Lung (tissue), 11 donors: ENCODE measurements at regions not wholly inside any gene's neighbourhood (a gene's known extent, or its start where the extent isn't known, plus 50 kb on each side); places are given as distances from the start of the nearest gene placed in this dataset.

Source experiments
- ATAC-seq: fragments of 200-7000 bp; cut with Tn5 transposase; one replicate; pipeline ENCODE4 v1.9.1; 2020; ENCODE audit warnings: moderate number of reproducible peaks; ENCODE audit not compliant: insufficient read depth, low FRiP score
- DNase-seq, 3 donors: peaks; one replicate each; pipeline ENCODE4 v3.0.0-alpha.2; 2013 to 2017
- H3K27ac ChIP-seq, 2 donors: one replicate each; pipeline ENCODE4 v1.5.1; 2013; ENCODE audit warnings: mild to moderate bottlenecking in 2 of 2, moderate library complexity in 2 of 2, control low read depth in 1 of 2, inconsistent platforms in 1 of 2, low read depth in 1 of 2, low read length in 1 of 2
- H3K27me3 ChIP-seq, 3 donors: one replicate each; pipeline ENCODE4 v1.5.1; 2013; ENCODE audit warnings: low read length in 2 of 3; ENCODE audit not compliant: control insufficient read depth in 3 of 3, insufficient read depth in 3 of 3
- H3K36me3 ChIP-seq, 4 donors: one replicate each; pipeline ENCODE4 v1.5.1; 2013; ENCODE audit warnings: low read length in 4 of 4, mild to moderate bottlenecking in 1 of 4, moderate library complexity in 1 of 4; ENCODE audit not compliant: control insufficient read depth in 4 of 4, insufficient read depth in 4 of 4
- H3K4me1 ChIP-seq, 5 donors: one replicate each; pipeline ENCODE4 v1.5.1; 2013; ENCODE audit warnings: low read length in 5 of 5, mild to moderate bottlenecking in 2 of 5, moderate library complexity in 1 of 5; ENCODE audit not compliant: control insufficient read depth in 5 of 5, insufficient read depth in 5 of 5
- H3K4me3 ChIP-seq: one replicate; pipeline ENCODE4 v1.5.1; 2013; ENCODE audit warnings: mild to moderate bottlenecking, control low read depth, moderate library complexity
- H3K9ac ChIP-seq, 2 donors: one replicate each; pipeline ENCODE4 v1.5.1; 2013; ENCODE audit warnings: low read length in 2 of 2, control low read depth in 1 of 2; ENCODE audit not compliant: insufficient read depth in 1 of 2
- H3K9me3 ChIP-seq, 4 donors: one replicate each; pipeline ENCODE4 v1.5.1; 2013; ENCODE audit warnings: low read length in 3 of 4, mild to moderate bottlenecking in 1 of 4, moderate library complexity in 1 of 4; ENCODE audit not compliant: control insufficient read depth in 4 of 4, insufficient read depth in 3 of 4
- WGBS, 2 donors: extraction: QIAGEN DNeasy Blood & Tissue Kit; methylation state at CpG; one replicate each; pipeline ENCODE4 v1.1.7; 2013; 5-methylcytosine and 5-hydroxymethylcytosine counted together
- TF ChIP-seq, protein P1 (sequence below): IDR thresholded peaks from 2 replicates; pipeline ENCODE4 v1.5.1; 2012; ENCODE audit warnings: mild to moderate bottlenecking; ENCODE audit errors: control extremely low read depth, extremely low read depth
- donor health status: control.
- donor health status: control.
- donor health status: Bipolar disorder and iron deficiency.
- donor health status: healthy.
- donor health status: DM: yes; HTN: yes; CAD: no.

GRCh38 chr9:20276762-20277161 is 345.5 kb downstream of the MLLT3 start:
- no peaks in the 10 kb centered on the region for H3K36me3 ChIP-seq
- TF ChIP-seq, protein P1, sequence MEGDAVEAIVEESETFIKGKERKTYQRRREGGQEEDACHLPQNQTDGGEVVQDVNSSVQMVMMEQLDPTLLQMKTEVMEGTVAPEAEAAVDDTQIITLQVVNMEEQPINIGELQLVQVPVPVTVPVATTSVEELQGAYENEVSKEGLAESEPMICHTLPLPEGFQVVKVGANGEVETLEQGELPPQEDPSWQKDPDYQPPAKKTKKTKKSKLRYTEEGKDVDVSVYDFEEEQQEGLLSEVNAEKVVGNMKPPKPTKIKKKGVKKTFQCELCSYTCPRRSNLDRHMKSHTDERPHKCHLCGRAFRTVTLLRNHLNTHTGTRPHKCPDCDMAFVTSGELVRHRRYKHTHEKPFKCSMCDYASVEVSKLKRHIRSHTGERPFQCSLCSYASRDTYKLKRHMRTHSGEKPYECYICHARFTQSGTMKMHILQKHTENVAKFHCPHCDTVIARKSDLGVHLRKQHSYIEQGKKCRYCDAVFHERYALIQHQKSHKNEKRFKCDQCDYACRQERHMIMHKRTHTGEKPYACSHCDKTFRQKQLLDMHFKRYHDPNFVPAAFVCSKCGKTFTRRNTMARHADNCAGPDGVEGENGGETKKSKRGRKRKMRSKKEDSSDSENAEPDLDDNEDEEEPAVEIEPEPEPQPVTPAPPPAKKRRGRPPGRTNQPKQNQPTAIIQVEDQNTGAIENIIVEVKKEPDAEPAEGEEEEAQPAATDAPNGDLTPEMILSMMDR: no peak
- H3K9me3 ChIP-seq: peaks cover 0 to 12% (median 4%) of the 10 kb centered on the region in 4 donors
- no peak for ATAC-seq
- no peak overlapping the region for H3K27ac ChIP-seq
- 92 to 97% methylated on average over 2 of the region's 2 CpGs for WGBS, 2 donors
- no peaks in the 10 kb centered on the region for H3K4me1 ChIP-seq
- no peak overlapping the region for H3K9ac ChIP-seq
- DNase-seq: no peak
- H3K4me3 ChIP-seq: no peak overlapping the region
- H3K27me3 ChIP-seq: no peaks in the 10 kb centered on the region

DNA sequence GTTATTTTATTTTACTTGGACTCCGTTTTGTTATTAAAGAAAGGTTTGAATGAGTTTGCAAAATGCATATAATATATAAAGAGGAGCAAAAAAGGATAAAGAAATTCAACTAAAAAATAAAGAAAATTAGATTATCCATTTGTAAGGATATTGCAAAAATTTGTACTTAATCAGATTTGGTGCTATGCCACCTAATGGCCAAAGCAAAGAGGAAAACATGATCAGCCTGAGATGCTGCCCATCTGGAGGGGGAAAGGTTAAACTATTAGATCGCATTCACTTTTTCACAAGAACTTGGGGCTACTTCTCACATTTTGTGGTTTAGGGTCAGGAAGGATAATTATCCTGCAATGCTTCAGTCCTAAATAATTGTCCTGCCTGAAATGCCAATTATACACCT is 350.6 kb downstream of the MLLT3 start:
- Histone ChIP-seq H3K4me1 (no peaks in the 10 kb centered on the region), H3K9me3 (peaks cover 0 to 13% (median 3%) of the 10 kb centered on the region in 4 donors), H3K4me3 (no peak overlapping the region), H3K27me3 (no peaks in the 10 kb centered on the region), H3K27ac (no peak overlapping the region), H3K36me3 (no peaks in the 10 kb centered on the region), H3K9ac (no peak overlapping the region)
- DNase-seq: no peak
- no peak for ATAC-seq
- WGBS, 2 donors: 84 to 92% methylated on average over 2 of the region's 2 CpGs
- TF ChIP-seq, protein P1: no peak

- peak in 2 of 3 donors; percentile 12 to 25 for DNase-seq
- H3K27me3 ChIP-seq: no peaks in the 10 kb centered on the region
- H3K9me3 ChIP-seq: peaks cover 0 to 7% (median under 1%) of the 10 kb centered on the region in 4 donors
- 78 to 86% methylated on average over 1 of the region's 1 CpG for WGBS, 2 donors
- no peaks in the 10 kb centered on the region for H3K4me1 ChIP-seq
- no peak overlapping the region for H3K4me3 ChIP-seq
- no peaks in the 10 kb centered on the region for H3K36me3 ChIP-seq
- no peak for ATAC-seq
- H3K27ac ChIP-seq: no peak overlapping the region
- TF ChIP-seq, protein P1: no peak
- H3K9ac ChIP-seq: no peak overlapping the region
Observed at GRCh38 chr9:20271096-20271495, 351.2 kb downstream of the MLLT3 start.

DNA sequence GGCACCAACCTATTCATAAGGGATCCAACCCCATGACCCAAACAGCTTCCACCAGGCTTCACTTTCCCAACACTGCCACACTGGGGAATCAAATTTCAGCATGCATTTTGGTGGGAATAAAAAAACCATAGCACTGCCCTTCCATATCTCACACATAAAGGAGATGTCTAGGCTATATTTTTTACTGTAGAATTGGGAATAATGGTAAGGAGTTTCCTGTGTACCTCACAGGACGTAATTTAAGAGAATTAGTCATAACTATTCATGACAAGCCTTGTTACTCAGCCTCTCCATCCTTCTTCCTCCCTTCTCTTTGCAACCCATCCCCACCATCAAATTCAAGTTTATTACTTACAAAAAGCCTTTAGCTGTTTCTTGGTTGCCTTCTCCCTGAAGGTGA is 352.1 kb downstream of the MLLT3 start:
- H3K4me1 ChIP-seq: no peaks in the 10 kb centered on the region
- no peak for ATAC-seq
- TF ChIP-seq, protein P1: no peak
- no peak overlapping the region for H3K4me3 ChIP-seq
- DNase-seq: no peak
- peaks cover 0 to 7% (median 0%) of the 10 kb centered on the region in 4 donors for H3K9me3 ChIP-seq
- H3K9ac ChIP-seq: no peak overlapping the region
- H3K27ac ChIP-seq: no peak overlapping the region
- 73 to 93% methylated on average over 1 of the region's 1 CpG for WGBS, 2 donors
- no peaks in the 10 kb centered on the region for H3K36me3 ChIP-seq
- H3K27me3 ChIP-seq: no peaks in the 10 kb centered on the region
